SK-N-SH treated with all-trans-retinoic acid at 6 μM for 48 hours (cell line): ENCODE measurements at regions not wholly inside any gene's neighbourhood (a gene's known extent, or its start where the extent isn't known, plus 50 kb on each side); places are given as distances from the start of the nearest gene placed in this dataset.

Experiments used
- ATAC-seq: fragments of 200-7000 bp; cut with Tn5 transposase; 3 replicates; pipeline ENCODE4 v1.9.1; 2020; ENCODE audit warnings: mild to moderate bottlenecking, moderate library complexity
- ARNTL ChIP-seq: fragments of 450-650 bp; formaldehyde crosslinking; IDR thresholded peaks from 2 replicates; pipeline ENCODE4 v1.5.0; 2020; ENCODE audit warnings: low read depth, mild to moderate bottlenecking, moderate library complexity, borderline replicate concordance
- BACH2 ChIP-seq: fragments of 250-450 bp; sonication (Bioruptor Pico); IDR thresholded peaks from 2 replicates; pipeline ENCODE4 v1.9.0; 2021; ENCODE audit warnings: mild to moderate bottlenecking, borderline replicate concordance
- CSDC2 ChIP-seq: fragments of 250-450 bp; sonication (Bioruptor Pico); IDR thresholded peaks from 2 replicates; pipeline ENCODE4 v1.5.0; 2020; ENCODE audit warnings: mild to moderate bottlenecking, moderate library complexity
- ESRRG ChIP-seq: fragments of 250-450 bp; sonication (Bioruptor Pico); IDR thresholded peaks from 2 replicates; pipeline ENCODE4 v1.6.1; 2021; ENCODE audit warnings: mild to moderate bottlenecking
- GLIS3 ChIP-seq: fragments of 250-450 bp; sonication (Bioruptor Pico); IDR thresholded peaks from 2 replicates; pipeline ENCODE4 v1.5.0; 2020; ENCODE audit warnings: mild to moderate bottlenecking, moderate library complexity
- ISL1 ChIP-seq: fragments of 250-450 bp; sonication (Bioruptor Pico); IDR thresholded peaks from 2 replicates; pipeline ENCODE4 v2.1.2; 2022; ENCODE audit warnings: mild to moderate bottlenecking, moderate library complexity
- OSR1 ChIP-seq: fragments of 250-450 bp; sonication (Bioruptor Pico); IDR thresholded peaks from 2 replicates; pipeline ENCODE4 v1.8.0; 2022; ENCODE audit warnings: moderate library complexity, mild to moderate bottlenecking, inconsistent platforms
- PPARA ChIP-seq: fragments of 250-450 bp; sonication (Bioruptor Pico); IDR thresholded peaks from 2 replicates; pipeline ENCODE4 v1.5.0; 2020; ENCODE audit warnings: mild to moderate bottlenecking, borderline replicate concordance
- SNAI2 ChIP-seq: fragments of 250-450 bp; sonication (Bioruptor Pico); IDR thresholded peaks from 2 replicates; pipeline ENCODE4 v1.5.0; 2020; ENCODE audit warnings: mild to moderate bottlenecking, moderate library complexity
- TCF4 ChIP-seq: fragments of 250-450 bp; sonication (Bioruptor Pico); IDR thresholded peaks from 2 replicates; pipeline ENCODE4 v1.8.0; 2021; ENCODE audit warnings: mild to moderate bottlenecking, moderate library complexity, borderline replicate concordance
- TOX ChIP-seq: fragments of 250-450 bp; sonication (Bioruptor Pico); IDR thresholded peaks from 2 replicates; pipeline ENCODE4 v1.8.0; 2021; ENCODE audit warnings: mild to moderate bottlenecking, moderate library complexity, borderline replicate concordance
- ZFP3 ChIP-seq: fragments of 250-450 bp; sonication (Bioruptor Pico); IDR thresholded peaks from 2 replicates; pipeline ENCODE4 v1.5.0; 2020; ENCODE audit warnings: mild to moderate bottlenecking, moderate library complexity
- ZFP30 ChIP-seq: fragments of 450-650 bp; formaldehyde crosslinking; IDR thresholded peaks from 2 replicates; pipeline ENCODE4 v1.5.0; 2022; ENCODE audit warnings: mild to moderate bottlenecking, moderate library complexity
- ZNF565 ChIP-seq: fragments of 450-650 bp; formaldehyde crosslinking; conservative IDR thresholded peaks from 2 replicates; pipeline ENCODE4 v1.5.0; 2020; ENCODE audit warnings: low read depth, mild to moderate bottlenecking, moderate library complexity
- ZNF70 ChIP-seq: fragments of 450-650 bp; formaldehyde crosslinking; IDR thresholded peaks from 2 replicates; pipeline ENCODE4 v1.5.0; 2020; ENCODE audit warnings: mild to moderate bottlenecking, moderate library complexity
- ZNF8 ChIP-seq: fragments of 450-650 bp; formaldehyde crosslinking; IDR thresholded peaks from 2 replicates; pipeline ENCODE4 v1.5.0; 2020; ENCODE audit warnings: mild to moderate bottlenecking, moderate library complexity
- TF ChIP-seq, protein P1 (sequence below): fragments of 250-450 bp; sonication (Bioruptor Pico); IDR thresholded peaks from 2 replicates; pipeline ENCODE4 v1.8.0; 2020; ENCODE audit warnings: mild to moderate bottlenecking, moderate library complexity, borderline replicate concordance
- TF ChIP-seq, protein P2 (sequence below): fragments of 250-450 bp; sonication (Bioruptor Pico); IDR thresholded peaks from 2 replicates; pipeline ENCODE4 v1.5.1; 2021; ENCODE audit warnings: mild to moderate bottlenecking, moderate library complexity
- TF ChIP-seq, protein P3 (sequence below): fragments of 250-450 bp; sonication (Bioruptor Pico); IDR thresholded peaks from 2 replicates; pipeline ENCODE4 v1.5.0; 2020; ENCODE audit warnings: mild to moderate bottlenecking, moderate library complexity
- TF ChIP-seq, protein P4 (sequence below): fragments of 250-450 bp; sonication (Bioruptor Pico); IDR thresholded peaks from 2 replicates; pipeline ENCODE4 v1.5.1; 2020; ENCODE audit warnings: low read depth, mild to moderate bottlenecking, moderate library complexity

DNA sequence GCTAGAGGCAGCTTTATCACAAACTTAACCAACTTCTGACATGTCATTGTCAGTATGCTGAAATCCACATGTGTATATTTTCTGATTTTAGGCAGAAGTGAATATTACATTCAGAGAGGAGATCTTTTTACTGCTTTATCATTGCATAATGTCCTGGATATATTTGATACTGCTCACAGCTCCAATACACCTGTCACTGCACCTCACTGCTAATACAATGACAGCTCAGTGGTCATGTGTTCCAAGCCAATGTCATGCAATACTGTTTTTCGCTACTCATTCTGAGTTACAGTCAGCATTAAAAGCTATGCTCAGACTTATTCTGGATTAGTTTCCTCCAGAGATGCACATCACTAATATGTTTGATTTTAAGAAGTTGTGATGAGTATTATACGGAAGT, 1604.6 kb downstream of the HACE1 start:
- TF ChIP-seq, protein P1, sequence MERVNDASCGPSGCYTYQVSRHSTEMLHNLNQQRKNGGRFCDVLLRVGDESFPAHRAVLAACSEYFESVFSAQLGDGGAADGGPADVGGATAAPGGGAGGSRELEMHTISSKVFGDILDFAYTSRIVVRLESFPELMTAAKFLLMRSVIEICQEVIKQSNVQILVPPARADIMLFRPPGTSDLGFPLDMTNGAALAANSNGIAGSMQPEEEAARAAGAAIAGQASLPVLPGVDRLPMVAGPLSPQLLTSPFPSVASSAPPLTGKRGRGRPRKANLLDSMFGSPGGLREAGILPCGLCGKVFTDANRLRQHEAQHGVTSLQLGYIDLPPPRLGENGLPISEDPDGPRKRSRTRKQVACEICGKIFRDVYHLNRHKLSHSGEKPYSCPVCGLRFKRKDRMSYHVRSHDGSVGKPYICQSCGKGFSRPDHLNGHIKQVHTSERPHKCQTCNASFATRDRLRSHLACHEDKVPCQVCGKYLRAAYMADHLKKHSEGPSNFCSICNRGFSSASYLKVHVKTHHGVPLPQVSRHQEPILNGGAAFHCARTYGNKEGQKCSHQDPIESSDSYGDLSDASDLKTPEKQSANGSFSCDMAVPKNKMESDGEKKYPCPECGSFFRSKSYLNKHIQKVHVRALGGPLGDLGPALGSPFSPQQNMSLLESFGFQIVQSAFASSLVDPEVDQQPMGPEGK: no peak
- no peak for TF ChIP-seq PPARA (CRISPR knock-in tag)
- TF ChIP-seq, protein P2, sequence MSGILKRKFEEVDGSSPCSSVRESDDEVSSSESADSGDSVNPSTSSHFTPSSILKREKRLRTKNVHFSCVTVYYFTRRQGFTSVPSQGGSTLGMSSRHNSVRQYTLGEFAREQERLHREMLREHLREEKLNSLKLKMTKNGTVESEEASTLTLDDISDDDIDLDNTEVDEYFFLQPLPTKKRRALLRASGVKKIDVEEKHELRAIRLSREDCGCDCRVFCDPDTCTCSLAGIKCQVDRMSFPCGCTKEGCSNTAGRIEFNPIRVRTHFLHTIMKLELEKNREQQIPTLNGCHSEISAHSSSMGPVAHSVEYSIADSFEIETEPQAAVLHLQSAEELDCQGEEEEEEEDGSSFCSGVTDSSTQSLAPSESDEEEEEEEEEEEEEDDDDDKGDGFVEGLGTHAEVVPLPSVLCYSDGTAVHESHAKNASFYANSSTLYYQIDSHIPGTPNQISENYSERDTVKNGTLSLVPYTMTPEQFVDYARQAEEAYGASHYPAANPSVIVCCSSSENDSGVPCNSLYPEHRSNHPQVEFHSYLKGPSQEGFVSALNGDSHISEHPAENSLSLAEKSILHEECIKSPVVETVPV (CRISPR knock-in tag): no peak
- TF ChIP-seq ZNF565: no peak
- TF ChIP-seq TCF4 (CRISPR knock-in tag): no peak
- TF ChIP-seq ESRRG: no peak
- TF ChIP-seq BACH2 (CRISPR knock-in tag): no peak
- TF ChIP-seq, protein P3, sequence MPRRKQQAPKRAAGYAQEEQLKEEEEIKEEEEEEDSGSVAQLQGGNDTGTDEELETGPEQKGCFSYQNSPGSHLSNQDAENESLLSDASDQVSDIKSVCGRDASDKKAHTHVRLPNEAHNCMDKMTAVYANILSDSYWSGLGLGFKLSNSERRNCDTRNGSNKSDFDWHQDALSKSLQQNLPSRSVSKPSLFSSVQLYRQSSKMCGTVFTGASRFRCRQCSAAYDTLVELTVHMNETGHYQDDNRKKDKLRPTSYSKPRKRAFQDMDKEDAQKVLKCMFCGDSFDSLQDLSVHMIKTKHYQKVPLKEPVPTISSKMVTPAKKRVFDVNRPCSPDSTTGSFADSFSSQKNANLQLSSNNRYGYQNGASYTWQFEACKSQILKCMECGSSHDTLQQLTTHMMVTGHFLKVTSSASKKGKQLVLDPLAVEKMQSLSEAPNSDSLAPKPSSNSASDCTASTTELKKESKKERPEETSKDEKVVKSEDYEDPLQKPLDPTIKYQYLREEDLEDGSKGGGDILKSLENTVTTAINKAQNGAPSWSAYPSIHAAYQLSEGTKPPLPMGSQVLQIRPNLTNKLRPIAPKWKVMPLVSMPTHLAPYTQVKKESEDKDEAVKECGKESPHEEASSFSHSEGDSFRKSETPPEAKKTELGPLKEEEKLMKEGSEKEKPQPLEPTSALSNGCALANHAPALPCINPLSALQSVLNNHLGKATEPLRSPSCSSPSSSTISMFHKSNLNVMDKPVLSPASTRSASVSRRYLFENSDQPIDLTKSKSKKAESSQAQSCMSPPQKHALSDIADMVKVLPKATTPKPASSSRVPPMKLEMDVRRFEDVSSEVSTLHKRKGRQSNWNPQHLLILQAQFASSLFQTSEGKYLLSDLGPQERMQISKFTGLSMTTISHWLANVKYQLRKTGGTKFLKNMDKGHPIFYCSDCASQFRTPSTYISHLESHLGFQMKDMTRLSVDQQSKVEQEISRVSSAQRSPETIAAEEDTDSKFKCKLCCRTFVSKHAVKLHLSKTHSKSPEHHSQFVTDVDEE (CRISPR knock-in tag): no peak
- no peak for TF ChIP-seq CSDC2
- TF ChIP-seq ARNTL (CRISPR knock-in tag): no peak
- no peak for TF ChIP-seq ZNF70 (CRISPR knock-in tag)
- TF ChIP-seq ZFP30 (CRISPR knock-in tag): no peak
- TF ChIP-seq, protein P4, sequence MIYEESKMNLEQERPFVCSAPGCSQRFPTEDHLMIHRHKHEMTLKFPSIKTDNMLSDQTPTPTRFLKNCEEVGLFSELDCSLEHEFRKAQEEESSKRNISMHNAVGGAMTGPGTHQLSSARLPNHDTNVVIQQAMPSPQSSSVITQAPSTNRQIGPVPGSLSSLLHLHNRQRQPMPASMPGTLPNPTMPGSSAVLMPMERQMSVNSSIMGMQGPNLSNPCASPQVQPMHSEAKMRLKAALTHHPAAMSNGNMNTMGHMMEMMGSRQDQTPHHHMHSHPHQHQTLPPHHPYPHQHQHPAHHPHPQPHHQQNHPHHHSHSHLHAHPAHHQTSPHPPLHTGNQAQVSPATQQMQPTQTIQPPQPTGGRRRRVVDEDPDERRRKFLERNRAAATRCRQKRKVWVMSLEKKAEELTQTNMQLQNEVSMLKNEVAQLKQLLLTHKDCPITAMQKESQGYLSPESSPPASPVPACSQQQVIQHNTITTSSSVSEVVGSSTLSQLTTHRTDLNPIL: no peak
- no peak for TF ChIP-seq OSR1 (CRISPR knock-in tag)
- TF ChIP-seq GLIS3 (CRISPR knock-in tag): no peak
- ATAC-seq: no peak

DNA sequence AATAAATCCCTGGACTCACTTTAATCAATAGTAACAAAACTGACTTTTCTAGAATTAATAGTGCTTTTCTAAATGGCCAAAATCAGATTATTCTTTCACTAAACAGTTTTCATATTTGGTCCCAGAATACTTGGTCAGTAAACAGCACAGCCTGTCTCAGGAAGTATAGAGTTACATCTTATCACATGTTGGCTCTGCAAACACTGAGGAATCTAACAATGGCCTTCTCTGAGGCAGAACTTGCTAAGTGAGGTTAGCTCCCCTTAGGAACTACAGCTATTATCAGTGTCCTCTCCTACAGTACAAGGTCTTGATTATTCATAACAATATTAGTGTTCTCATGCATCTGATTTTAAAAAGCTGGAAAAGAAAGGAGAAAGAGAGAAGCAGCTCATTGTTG, 1622.8 kb downstream of the HACE1 start:
- no peak for ATAC-seq
- no peak for TF ChIP-seq ISL1 (CRISPR knock-in tag)
- no peak for TF ChIP-seq GLIS3 (CRISPR knock-in tag)
- TF ChIP-seq CSDC2: no peak
- no peak for TF ChIP-seq ZFP30 (CRISPR knock-in tag)
- TF ChIP-seq, all 23 proteins: peak for 0

DNA sequence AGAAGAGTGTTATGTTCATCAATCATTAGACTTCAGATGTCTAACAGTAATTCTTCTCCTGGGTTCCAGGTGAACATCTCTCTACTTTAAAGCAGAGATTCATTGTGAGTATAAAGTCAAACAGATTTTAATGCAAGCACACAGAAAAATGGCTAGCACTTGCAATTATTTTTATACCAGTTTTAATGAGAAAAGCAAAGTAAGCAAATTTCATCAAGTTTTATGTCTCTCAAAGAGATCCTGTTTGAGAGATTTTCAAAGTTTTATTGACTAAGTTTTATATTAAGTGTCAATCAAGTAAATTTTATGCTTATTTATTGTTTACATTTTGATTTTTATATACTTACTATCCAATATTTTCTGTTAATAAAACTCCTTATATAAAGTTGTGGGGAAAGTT, 1628.5 kb downstream of the HACE1 start:
- TF ChIP-seq ESRRG (no peak), CSDC2 (no peak), BACH2 (CRISPR knock-in tag) (no peak), ZNF70 (CRISPR knock-in tag) (no peak), ISL1 (CRISPR knock-in tag) (no peak), ZFP3 (CRISPR knock-in tag) (no peak), TCF4 (CRISPR knock-in tag) (no peak), OSR1 (CRISPR knock-in tag) (no peak), SNAI2 (CRISPR knock-in tag) (no peak), ZNF8 (CRISPR knock-in tag) (no peak), ZNF565 (no peak), TOX (CRISPR knock-in tag) (no peak)
- TF ChIP-seq, protein P2 (CRISPR knock-in tag): no peak
- ATAC-seq: no peak

DNA sequence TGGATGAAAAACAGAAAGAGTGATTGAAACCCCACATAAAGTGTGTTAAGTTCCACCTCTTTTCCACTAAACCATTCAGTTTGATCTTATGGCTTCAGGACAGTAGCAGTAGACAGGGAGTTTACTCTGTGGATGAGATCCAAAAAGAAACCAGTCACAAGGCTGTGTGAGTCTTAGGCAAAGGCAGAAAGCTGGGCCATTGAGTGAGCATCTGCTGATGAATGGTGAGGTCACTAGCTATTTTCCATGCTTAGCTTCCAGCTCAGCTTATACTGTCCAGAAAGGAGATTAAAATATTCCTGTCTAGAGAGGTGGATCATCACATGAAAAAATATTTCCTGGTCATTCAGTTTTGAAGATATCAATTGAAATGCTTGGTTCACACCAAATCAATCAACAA, 1643.9 kb downstream of the HACE1 start:
- ATAC-seq: no peak
- TF ChIP-seq GLIS3 (CRISPR knock-in tag) (no peak), ISL1 (CRISPR knock-in tag) (no peak), ZNF8 (CRISPR knock-in tag) (no peak), CSDC2 (no peak), PPARA (CRISPR knock-in tag) (no peak), TOX (CRISPR knock-in tag) (no peak)
- TF ChIP-seq, protein P3 (CRISPR knock-in tag): no peak
- TF ChIP-seq, protein P1: no peak
